ENCODE measurements at regions not wholly inside any gene's neighbourhood (a gene's known extent, or its start where the extent isn't known, plus 50 kb on each side); places are given as distances from the start of the nearest gene placed in this dataset.

- no peak for DNase-seq
- no peak overlapping the region for H3K4me2 ChIP-seq (ENCODE audit: insufficient read depth, insufficient read length, low read length)
- peaks cover 12% of the 10 kb centered on the region for H3K27me3 Mint-ChIP-seq (ENCODE audit: low read depth)
Measured at GRCh38 chr16:49910541-49911071, 54.7 kb upstream of the ZNF423 start.

More at GRCh38 chr16:49910541-49911071, 54.7 kb upstream of the ZNF423 start:
- Histone ChIP-seq H4K91ac (ENCODE audit: insufficient read length, low read depth, low read length) (no peak overlapping the region), H3K4me1 (ENCODE audit: insufficient read depth, low read length) (no peaks in the 10 kb centered on the region), H4K8ac (replicated peaks; ENCODE audit: insufficient read length, low read depth, low read length) (no peak overlapping the region), H2AFZ (ENCODE audit: low read length) (no peak overlapping the region), H4K5ac (ENCODE audit: insufficient read length, low read depth, low read length) (no peak overlapping the region), H2BK5ac (ENCODE audit: insufficient read length, low read length) (no peak overlapping the region), H2AK5ac (ENCODE audit: insufficient read length, low read length) (no peak overlapping the region), H2BK12ac (ENCODE audit: insufficient read length, low read depth, low read length) (no peak overlapping the region), H2BK120ac (ENCODE audit: low read depth, low read length, poor library complexity, severe bottlenecking) (no peak overlapping the region), H3K27me3 (ENCODE audit: insufficient read depth, low read length) (no peaks in the 10 kb centered on the region), H3K79me1 (ENCODE audit: insufficient read depth, low read depth, low read length, poor library complexity, severe bottlenecking) (no peaks in the 10 kb centered on the region), H3K23me2 (ENCODE audit: insufficient read length, low read depth, low read length, poor library complexity, severe bottlenecking) (no peaks in the 10 kb centered on the region), H2BK20ac (ENCODE audit: low read depth, low read length, poor library complexity, severe bottlenecking) (no peak overlapping the region), H3K9me3 (ENCODE audit: control insufficient read depth, low read depth, low read length) (no peaks in the 10 kb centered on the region), H3K56ac (ENCODE audit: insufficient read length, low read depth, low read length) (no peak overlapping the region), H3K9ac (ENCODE audit: extremely low read depth, insufficient read length, low read length) (no peak overlapping the region), H3K23ac (ENCODE audit: insufficient read length, low read depth, low read length) (no peak overlapping the region), H3K27ac (ENCODE audit: insufficient read length, low read depth, low read length) (no peak overlapping the region), H3K14ac (ENCODE audit: insufficient read depth, low read length) (peak overlapping the region; percentile 87), H4K20me1 (ENCODE audit: control insufficient read depth, insufficient read depth, insufficient read length) (no peaks in the 10 kb centered on the region), H3K79me2 (ENCODE audit: insufficient read depth, low read length) (no peaks in the 10 kb centered on the region), H3T11ph (ENCODE audit: low read length) (no peak overlapping the region), H3K4ac (ENCODE audit: low read depth, low read length) (no peak overlapping the region), H3K18ac (ENCODE audit: insufficient read length, low read depth, low read length) (peak overlapping the region; percentile 18), H2BK15ac (ENCODE audit: low read depth, low read length) (no peak overlapping the region)
- WGBS (ENCODE audit: extremely low coverage, insufficient read length, low lambda C conversion rate): no CpG with 5 or more reads among the region's 14 CpGs
- Mint-ChIP-seq H3K4me1 (peaks cover 11% of the 10 kb centered on the region in 2 experiments), H3K9me3 (peaks cover 0 to 4% of the 10 kb centered on the region in 2 experiments; a peak in 1 of 5 replicates), H3K36me3 (ENCODE audit: insufficient read depth in 1 of 3, low read depth in 3 of 3) (no peaks in the 10 kb centered on the region), H3K4me3 (no peak overlapping the region), H3K27ac (peak overlapping the region in 1 of 3 experiments; percentile 73; a peak in 2 of 7 replicates)
- no peak for TF ChIP-seq CTCF (conservative IDR thresholded peaks at IDR 0.05)

Data from H9 (cell line).